HCT116 (cell line): ENCODE measurements at regions not wholly inside any gene's neighbourhood (a gene's known extent, or its start where the extent isn't known, plus 50 kb on each side); places are given as distances from the start of the nearest gene placed in this dataset.

Source experiments
- ATAC-seq: fragments of 200-7000 bp; cut with Tn5 transposase; 2 replicates; pipeline ENCODE4 v1.9.1; 2020; ENCODE audit warnings: mild to moderate bottlenecking, moderate library complexity
- BruUV-seq: library from RNA; stranded (reverse); fragments of 400-500 nt; replicated peaks from 2 replicates; lab custom pipeline; 2021; lab: Mats Ljungman, UMichigan
- CTCF ChIA-PET: fragments of 300-600 bp; sonication (Branson Sonifier 250); formaldehyde crosslinking; loops from one replicate; lab custom pipeline; 2021; ENCODE audit warnings: antibody characterized with exemption; lab: Charles Lee
- POLR2A ChIA-PET: fragments of 300-600, 350-600 bp; sonication (Branson Sonifier 250); formaldehyde crosslinking; loops from one replicate; lab custom pipeline; 2021; ENCODE audit warnings: antibody characterized with exemption; lab: Charles Lee
- RAD21 ChIA-PET, 2 experiments: fragments of 300-600 bp; sonication (Branson Sonifier 250); formaldehyde crosslinking; loops; one replicate each; lab custom pipeline; 2023; ENCODE audit warnings: low total read pairs in 2 of 2; ENCODE audit not compliant: uncharacterized antibody in 2 of 2, unreplicated experiment in 2 of 2, low non-redundant PET in 1 of 2; lab: Charles Lee
- DNase-seq: peaks from one replicate; pipeline ENCODE4 v3.0.0-alpha.2; 2010; ENCODE audit warnings: low read depth, low spot score
- H2AFZ ChIP-seq: fragments of 200-600 bp; shearing (Covaris generic), sonication (generic); 2 replicates; pipeline ENCODE4 v1.6.1; 2017; ENCODE audit warnings: low read depth, mixed run types, mixed read lengths, antibody characterized with exemption, low read length; ENCODE audit not compliant: poor library complexity, severe bottlenecking
- H3K27ac ChIP-seq: 2 replicates; pipeline ENCODE4 v1.5.1; 2012; ENCODE audit warnings: low read depth, low read length
- H3K27me3 ChIP-seq: fragments of 200-600 bp; sonication (generic); 2 replicates; pipeline ENCODE4 v1.6.1; 2016; ENCODE audit warnings: mixed run types, low read length, mixed read lengths; ENCODE audit not compliant: insufficient read depth
- H3K36me3 ChIP-seq, 2 experiments: fragments of 200-500 bp in 1 of 2; fragments of 200-600 bp in 1 of 2; sonication (Bioruptor generic) in 1 of 2; sonication (generic) in 1 of 2; 2 replicates each; pipeline versions ENCODE4 v1.5.1 to v1.6.1; 2014 to 2016; ENCODE audit warnings: low read length in 2 of 2, inconsistent platforms in 1 of 2, mixed read lengths in 1 of 2, mixed run types in 1 of 2; ENCODE audit not compliant: insufficient read depth in 2 of 2, control insufficient read depth in 1 of 2
- H3K4me1 ChIP-seq, 2 experiments: fragments of 200-600 bp in 1 of 2; sonication (generic) in 1 of 2; 2 replicates each; pipeline versions ENCODE4 v1.5.1 to v1.6.1; 2012 to 2017; ENCODE audit warnings: low read length in 2 of 2, inconsistent platforms in 1 of 2, mild to moderate bottlenecking in 1 of 2, mixed read lengths in 1 of 2, mixed run types in 1 of 2, moderate library complexity in 1 of 2; ENCODE audit not compliant: insufficient read depth in 2 of 2, control insufficient read depth in 1 of 2
- H3K4me2 ChIP-seq: fragments of 200-600 bp; sonication (generic); 2 replicates; pipeline ENCODE4 v1.6.1; 2017; ENCODE audit warnings: mixed run types, low read length, mixed read lengths
- H3K4me3 ChIP-seq, 2 experiments: fragments of 200-600 bp in 1 of 2; sonication (generic) in 1 of 2; replicated peaks in 1 of 2; 2 replicates each; pipeline ENCODE4 v1.5.1; 2011 to 2016; ENCODE audit warnings: low read length in 2 of 2, control low read depth in 1 of 2, low read depth in 1 of 2, mild to moderate bottlenecking in 1 of 2, mixed read lengths in 1 of 2, mixed run types in 1 of 2
- H3K79me2 ChIP-seq: fragments of 200-600 bp; sonication (generic); 2 replicates; pipeline ENCODE4 v1.6.1; 2017; ENCODE audit warnings: mild to moderate bottlenecking, mixed run types, low read length, moderate library complexity, mixed read lengths; ENCODE audit not compliant: insufficient read depth
- H3K9ac ChIP-seq: fragments of 200-600 bp; sonication (generic); 2 replicates; pipeline ENCODE4 v1.6.1; 2016; ENCODE audit warnings: low read length, mixed read lengths
- H3K9me2 ChIP-seq: fragments of 200-600 bp; sonication (generic), shearing (Covaris generic); 2 replicates; pipeline ENCODE4 v1.6.1; 2017; ENCODE audit warnings: mixed run types, mild to moderate bottlenecking, moderate library complexity; ENCODE audit not compliant: insufficient read depth
- H3K9me3 ChIP-seq, 2 experiments: fragments of 200-500 bp in 1 of 2; fragments of 200-600 bp in 1 of 2; sonication (Bioruptor generic) in 1 of 2; sonication (generic) in 1 of 2; 2 replicates each; pipeline ENCODE4 v1.6.1; 2014 to 2017; ENCODE audit warnings: low read length in 2 of 2, mixed read lengths in 2 of 2, inconsistent platforms in 1 of 2, low read depth in 1 of 2, mild to moderate bottlenecking in 1 of 2, mixed run types in 1 of 2, moderate library complexity in 1 of 2; ENCODE audit not compliant: control insufficient read depth in 1 of 2, insufficient read depth in 1 of 2
- H4K20me1 ChIP-seq: fragments of 200-600 bp; sonication (generic), shearing (Covaris generic); 2 replicates; pipeline ENCODE4 v1.6.1; 2017; ENCODE audit warnings: mixed run types, mild to moderate bottlenecking, moderate library complexity; ENCODE audit not compliant: insufficient read depth
- ATF3 ChIP-seq: IDR thresholded peaks from 2 replicates; pipeline ENCODE4 v1.6.1; 2012
- CEBPB ChIP-seq: IDR thresholded peaks from 2 replicates; pipeline ENCODE4 v1.6.1; 2012; ENCODE audit warnings: low read depth
- CTCF ChIP-seq, 3 experiments: fragments of 200-600 bp in 1 of 3; sonication (generic) in 1 of 3; IDR thresholded peaks in 2 of 3; conservative IDR thresholded peaks in 1 of 3; 2 replicates each; pipeline ENCODE4 v1.5.1; 2012 to 2017; ENCODE audit warnings: low read depth in 2 of 3, low read length in 2 of 3, antibody characterized with exemption in 1 of 3, borderline replicate concordance in 1 of 3, control low read depth in 1 of 3, mild to moderate bottlenecking in 1 of 3, mixed read lengths in 1 of 3, mixed run types in 1 of 3, moderate library complexity in 1 of 3; ENCODE audit not compliant: insufficient read depth in 1 of 3
- EGR1 ChIP-seq: IDR thresholded peaks from 2 replicates; pipeline ENCODE4 v1.6.1; 2012; ENCODE audit warnings: low read depth
- ELF1 ChIP-seq: IDR thresholded peaks from 2 replicates; pipeline ENCODE4 v1.6.1; 2012; ENCODE audit warnings: low read depth, borderline replicate concordance
- EZH2phosphoT487 ChIP-seq: fragments of 200-600 bp; IDR thresholded peaks from 2 replicates; pipeline ENCODE4 v1.6.1; 2018; ENCODE audit warnings: antibody characterized with exemption, borderline replicate concordance
- FOSL1 ChIP-seq: IDR thresholded peaks from 2 replicates; pipeline ENCODE4 v1.6.1; 2012; ENCODE audit warnings: low read depth
- JUND ChIP-seq: IDR thresholded peaks from 2 replicates; pipeline ENCODE4 v1.6.1; 2012
- POLR2A ChIP-seq: IDR thresholded peaks from 2 replicates; pipeline ENCODE4 v1.7.0; 2011; ENCODE audit warnings: borderline replicate concordance; ENCODE audit not compliant: insufficient read depth, insufficient read length; ENCODE audit errors: extremely low read depth
- POLR2AphosphoS5 ChIP-seq: IDR thresholded peaks from 2 replicates; pipeline ENCODE4 v1.6.1; 2011; ENCODE audit warnings: mild to moderate bottlenecking, low read depth, low read length, moderate library complexity
- RAD21 ChIP-seq: IDR thresholded peaks from 2 replicates; pipeline ENCODE4 v1.6.1; 2012; ENCODE audit warnings: low read depth, mild to moderate bottlenecking
- SIN3A ChIP-seq: IDR thresholded peaks from 2 replicates; pipeline ENCODE4 v1.6.1; 2012; ENCODE audit warnings: low read depth
- TCF7L2 ChIP-seq: IDR thresholded peaks from 2 replicates; pipeline ENCODE4 v1.7.0; 2011; ENCODE audit warnings: borderline replicate concordance, inconsistent platforms; ENCODE audit not compliant: insufficient read depth, insufficient read length; ENCODE audit errors: extremely low read depth
- YY1 ChIP-seq: IDR thresholded peaks from 2 replicates; pipeline ENCODE4 v1.6.1; 2011; ENCODE audit warnings: low read length, low read depth, moderate library complexity, mild to moderate bottlenecking; ENCODE audit not compliant: insufficient replicate concordance; ENCODE audit errors: extremely low read depth
- ZBTB33 ChIP-seq: IDR thresholded peaks from 2 replicates; pipeline ENCODE4 v1.6.1; 2011; ENCODE audit warnings: mild to moderate bottlenecking, low read length, moderate library complexity; ENCODE audit not compliant: insufficient replicate concordance; ENCODE audit errors: extremely low read depth
- ZFX ChIP-seq: fragments of 450-650 bp; IDR thresholded peaks from 2 replicates; pipeline ENCODE4 v1.6.1; 2017
- ZNF274 ChIP-seq: fragments of 200-500 bp; sonication (Bioruptor generic); IDR thresholded peaks from 2 replicates; pipeline ENCODE4 v1.6.1; 2014; ENCODE audit warnings: mild to moderate bottlenecking, low read depth, low read length, inconsistent platforms
- intact Hi-C: fragments of 100-400 bp; cut with micrococcal nuclease; formaldehyde crosslinking; loops from 2 replicates; pipeline ENCODE4 v1.10.0; 2022

- no TSS peak for BruUV-seq
- POLR2A ChIA-PET: no interaction called here
These were observed 1113.0 kb downstream of the BCL11A start for GRCh38 chr2:59440491-59440890.

More at GRCh38 chr2:59440491-59440890, 1113.0 kb downstream of the BCL11A start:
- H3K4me3 ChIP-seq: no peak overlapping the region
- CTCF ChIA-PET: no interaction called here
- no peaks in the 10 kb centered on the region for H3K27me3 ChIP-seq
- no peak overlapping the region for H3K9ac ChIP-seq
- H2AFZ ChIP-seq: no peak overlapping the region
- TF ChIP-seq CEBPB (no peak), ZFX (no peak), ELF1 (no peak), EGR1 (no peak), TCF7L2 (no peak), SIN3A (no peak), RAD21 (no peak), ATF3 (no peak), ZBTB33 (no peak), CTCF (IDR thresholded peaks at IDR 0.05 in 2 of 3, conservative IDR thresholded peaks at IDR 0.05 in 1 of 3; ENCODE audit: borderline replicate concordance in 1 of 3, insufficient read depth in 1 of 3, low read depth in 2 of 3, low read length in 2 of 3) (no peak), ZNF274 (no peak), POLR2AphosphoS5 (no peak), POLR2A (no peak), YY1 (no peak), FOSL1 (no peak), EZH2phosphoT487 (no peak), JUND (no peak)
- TF ChIP-seq, all 23 proteins: peak for 0
- H3K4me1 ChIP-seq: no peaks in the 10 kb centered on the region
- H3K9me3 ChIP-seq: no peaks in the 10 kb centered on the region; a peak in 1 of 4 replicates
- no peak overlapping the region for H3K27ac ChIP-seq
- H3K79me2 ChIP-seq: no peaks in the 10 kb centered on the region
- RAD21 ChIA-PET: no interaction called here
- no peaks in the 10 kb centered on the region for H3K36me3 ChIP-seq
- intact Hi-C loops: no loop called here
- DNase-seq: no peak
- no peak overlapping the region for H3K4me2 ChIP-seq
- no peaks in the 10 kb centered on the region for H3K9me2 ChIP-seq
- no peaks in the 10 kb centered on the region for H4K20me1 ChIP-seq
- ATAC-seq: no peak
